Naive thymus-derived CD4-positive, alpha-beta T cell (primary cell): ENCODE measurements at regions not wholly inside any gene's neighbourhood (a gene's known extent, or its start where the extent isn't known, plus 50 kb on each side); places are given as distances from the start of the nearest gene placed in this dataset.

Experiments
- ATAC-seq: fragments of 150-1000 bp; cut with Tn5 transposase; 2 replicates; pipeline ENCODE4 v1.10.0; 2021; ENCODE audit warnings: mild to moderate bottlenecking, moderate library complexity
- CTCF ChIA-PET: fragments of 350-600 bp; sonication (Branson Sonifier 250); formaldehyde crosslinking; loops from one replicate; lab custom pipeline; 2021; ENCODE audit warnings: antibody characterized with exemption; lab: Charles Lee
- POLR2A ChIA-PET: fragments of 350-600 bp; sonication (Branson Sonifier 250); formaldehyde crosslinking; loops from one replicate; lab custom pipeline; 2021; ENCODE audit warnings: antibody characterized with exemption, inconsistent platforms; lab: Charles Lee
- DNase-seq, 9 donors: peaks; one replicate each; pipeline versions ENCODE4 v3.0.0 to v3.0.0-alpha.2; 2020 to 2022; ENCODE audit warnings: mixed read lengths in 1 of 9
- H3K27ac ChIP-seq: one replicate; pipeline ENCODE4 v1.7.0; 2013; ENCODE audit warnings: mild to moderate bottlenecking, low read depth, low read length, moderate library complexity
- H3K27me3 ChIP-seq, 2 donors: one replicate each; pipeline ENCODE4 v1.7.0; 2013; ENCODE audit warnings: low read length in 2 of 2, mild to moderate bottlenecking in 2 of 2, moderate library complexity in 2 of 2; ENCODE audit not compliant: control insufficient read depth in 2 of 2, insufficient read depth in 2 of 2
- H3K36me3 ChIP-seq, 3 experiments: 1 replicate in 2 of 3; 2 replicates in 1 of 3; pipeline ENCODE4 v1.7.0; 2013; ENCODE audit warnings: low read length in 3 of 3, mild to moderate bottlenecking in 3 of 3, moderate library complexity in 1 of 3; ENCODE audit not compliant: insufficient read depth in 3 of 3, control insufficient read depth in 2 of 3
- H3K4me1 ChIP-seq, 2 donors: one replicate each; pipeline ENCODE4 v1.7.0; 2013; ENCODE audit warnings: low read length in 2 of 2, mild to moderate bottlenecking in 2 of 2, moderate library complexity in 1 of 2; ENCODE audit not compliant: control insufficient read depth in 2 of 2, insufficient read depth in 2 of 2
- H3K4me3 ChIP-seq: 2 replicates; pipeline ENCODE4 v1.7.0; 2013; ENCODE audit warnings: mild to moderate bottlenecking, low read length
- H3K9me3 ChIP-seq, 3 experiments: 1 replicate in 2 of 3; 2 replicates in 1 of 3; pipeline ENCODE4 v1.7.0; 2013; ENCODE audit warnings: low read length in 3 of 3; ENCODE audit not compliant: control insufficient read depth in 2 of 3
- H3K27ac Mint-ChIP-seq, 9 donors: one replicate each; pipeline ENCODE4 v1.8.0; 2020 to 2022; ENCODE audit warnings: mixed read lengths in 9 of 9, mild to moderate bottlenecking in 8 of 9, moderate library complexity in 5 of 9, inconsistent platforms in 2 of 9
- H3K27me3 Mint-ChIP-seq, 5 donors: one replicate each; pipeline ENCODE4 v1.8.0; 2021 to 2022; ENCODE audit warnings: mixed read lengths in 5 of 5, mild to moderate bottlenecking in 1 of 5
- H3K36me3 Mint-ChIP-seq, 5 donors: one replicate each; pipeline ENCODE4 v1.8.0; 2020 to 2022; ENCODE audit warnings: mixed read lengths in 5 of 5, mild to moderate bottlenecking in 3 of 5, inconsistent platforms in 1 of 5
- H3K4me1 Mint-ChIP-seq, 7 donors: one replicate each; pipeline ENCODE4 v1.8.0; 2020 to 2022; ENCODE audit warnings: mixed read lengths in 7 of 7, mild to moderate bottlenecking in 3 of 7, inconsistent platforms in 1 of 7
- H3K4me3 Mint-ChIP-seq, 10 donors: one replicate each; pipeline ENCODE4 v1.8.0; 2020 to 2022; ENCODE audit warnings: mild to moderate bottlenecking in 10 of 10, mixed read lengths in 10 of 10, moderate library complexity in 6 of 10, inconsistent platforms in 2 of 10
- H3K9me3 Mint-ChIP-seq, 11 donors: one replicate each; pipeline ENCODE4 v1.8.0; 2020 to 2022; ENCODE audit warnings: mixed read lengths in 11 of 11, mild to moderate bottlenecking in 4 of 11, inconsistent platforms in 1 of 11, moderate library complexity in 1 of 11
- intact Hi-C, 2 donors: fragments of 100-400 bp; cut with micrococcal nuclease; formaldehyde crosslinking; loops; one replicate each; pipeline ENCODE4 v1.15.1; 2023

GRCh38 chr4:167713756-167714155 is 378.6 kb upstream of the ANXA10 start:
- H3K9me3 Mint-ChIP-seq = peaks cover 0 to 13% (median 0%) of the 10 kb centered on the region in 11 donors
- H3K4me3 Mint-ChIP-seq = no peak overlapping the region
- DNase-seq = no peak

GRCh38 chr4:167715176-167715575 is 377.2 kb upstream of the ANXA10 start:
- ChIA-PET POLR2A (no interaction called here), CTCF (no interaction called here)
- no peaks in the 10 kb centered on the region for H3K36me3 Mint-ChIP-seq
- H3K9me3 Mint-ChIP-seq = peaks cover 0 to 13% (median 0%) of the 10 kb centered on the region in 11 donors
- H3K27ac Mint-ChIP-seq = no peak overlapping the region
- no peak overlapping the region for H3K4me3 ChIP-seq
- no peak for ATAC-seq
- H3K9me3 ChIP-seq = no peaks in the 10 kb centered on the region
- no peak overlapping the region for H3K4me3 Mint-ChIP-seq
- no peaks in the 10 kb centered on the region for H3K27me3 ChIP-seq
- intact Hi-C loops = no loop called here
- H3K4me1 Mint-ChIP-seq = no peaks in the 10 kb centered on the region
- H3K27ac ChIP-seq = no peak overlapping the region
- H3K36me3 ChIP-seq = no peaks in the 10 kb centered on the region
- no peaks in the 10 kb centered on the region for H3K4me1 ChIP-seq
- H3K27me3 Mint-ChIP-seq = no peaks in the 10 kb centered on the region
- DNase-seq = no peak

More at GRCh38 chr4:167713756-167714155, 378.6 kb upstream of the ANXA10 start:
- CTCF ChIA-PET = no interaction called here
- intact Hi-C loops = no loop called here
- Mint-ChIP-seq H3K36me3 (no peaks in the 10 kb centered on the region), H3K27me3 (no peaks in the 10 kb centered on the region), H3K4me1 (no peaks in the 10 kb centered on the region), H3K27ac (no peak overlapping the region)
- POLR2A ChIA-PET = no interaction called here
- Histone ChIP-seq H3K9me3 (no peaks in the 10 kb centered on the region), H3K27me3 (no peaks in the 10 kb centered on the region), H3K4me3 (no peak overlapping the region), H3K36me3 (no peaks in the 10 kb centered on the region), H3K27ac (no peak overlapping the region), H3K4me1 (no peaks in the 10 kb centered on the region)
- ATAC-seq = no peak

- ChIA-PET CTCF (no interaction called here), POLR2A (no interaction called here)
- H3K27ac Mint-ChIP-seq = no peak overlapping the region
- H3K4me1 Mint-ChIP-seq = no peaks in the 10 kb centered on the region
- Histone ChIP-seq H3K27ac (no peak overlapping the region), H3K36me3 (no peaks in the 10 kb centered on the region), H3K4me1 (no peaks in the 10 kb centered on the region), H3K27me3 (no peaks in the 10 kb centered on the region), H3K4me3 (no peak overlapping the region), H3K9me3 (no peaks in the 10 kb centered on the region)
- H3K36me3 Mint-ChIP-seq = no peaks in the 10 kb centered on the region
- no peaks in the 10 kb centered on the region for H3K27me3 Mint-ChIP-seq
- H3K4me3 Mint-ChIP-seq = no peak overlapping the region
- intact Hi-C loops = no loop called here
- ATAC-seq (no peak), DNase-seq (no peak)
- peaks cover 0 to 13% (median 3%) of the 10 kb centered on the region in 11 donors for H3K9me3 Mint-ChIP-seq
These were observed 374.8 kb upstream of the ANXA10 start for GRCh38 chr4:167717495-167717894.

GRCh38 chr4:167721617-167722486 is 370.5 kb upstream of the ANXA10 start:
- Histone ChIP-seq H3K27me3 (no peaks in the 10 kb centered on the region), H3K4me1 (no peaks in the 10 kb centered on the region), H3K9me3 (no peaks in the 10 kb centered on the region), H3K4me3 (no peak overlapping the region), H3K27ac (no peak overlapping the region), H3K36me3 (no peaks in the 10 kb centered on the region)
- H3K4me1 Mint-ChIP-seq = no peaks in the 10 kb centered on the region
- H3K27ac Mint-ChIP-seq = no peak overlapping the region
- ChIA-PET CTCF (no interaction called here), POLR2A (no interaction called here)
- intact Hi-C loops = no loop called here
- no peaks in the 10 kb centered on the region for H3K36me3 Mint-ChIP-seq
- peaks cover 0 to 7% (median 3%) of the 10 kb centered on the region in 11 donors for H3K9me3 Mint-ChIP-seq
- DNase-seq (no peak), ATAC-seq (no peak)
- no peaks in the 10 kb centered on the region for H3K27me3 Mint-ChIP-seq
- no peak overlapping the region for H3K4me3 Mint-ChIP-seq

- no peak overlapping the region for H3K27ac Mint-ChIP-seq
- H3K27ac ChIP-seq = no peak overlapping the region
- POLR2A ChIA-PET = no interaction called here
- CTCF ChIA-PET = no interaction called here
- H3K4me3 ChIP-seq = no peak overlapping the region
- H3K36me3 Mint-ChIP-seq = no peaks in the 10 kb centered on the region
- H3K4me1 ChIP-seq = no peaks in the 10 kb centered on the region
- H3K27me3 Mint-ChIP-seq = no peaks in the 10 kb centered on the region
- no peak overlapping the region for H3K4me3 Mint-ChIP-seq
- intact Hi-C loops = no loop called here
- ATAC-seq = no peak
- H3K36me3 ChIP-seq = no peaks in the 10 kb centered on the region
- H3K4me1 Mint-ChIP-seq = no peaks in the 10 kb centered on the region
- no peaks in the 10 kb centered on the region for H3K27me3 ChIP-seq
- peaks cover 0 to 7% (median 3%) of the 10 kb centered on the region in 11 donors for H3K9me3 Mint-ChIP-seq
- no peaks in the 10 kb centered on the region for H3K9me3 ChIP-seq
- no peak for DNase-seq
These were observed 369.9 kb upstream of the ANXA10 start for GRCh38 chr4:167722487-167722808.

GRCh38 chr4:167724941-167725340 is 367.4 kb upstream of the ANXA10 start:
- H3K4me3 ChIP-seq = no peak overlapping the region
- DNase-seq (no peak), ATAC-seq (no peak)
- no peak overlapping the region for H3K27ac ChIP-seq
- H3K9me3 ChIP-seq = peaks cover 0 to 3% (median 0%) of the 10 kb centered on the region in 3 experiments
- Mint-ChIP-seq H3K27ac (no peak overlapping the region), H3K36me3 (no peaks in the 10 kb centered on the region), H3K4me3 (no peak overlapping the region), H3K4me1 (no peaks in the 10 kb centered on the region), H3K27me3 (no peaks in the 10 kb centered on the region), H3K9me3 (peaks cover 0 to 19% (median 9%) of the 10 kb centered on the region in 11 donors)
- intact Hi-C loops = no loop called here
- CTCF ChIA-PET = no interaction called here
- POLR2A ChIA-PET = no interaction called here
- no peaks in the 10 kb centered on the region for H3K4me1 ChIP-seq
- no peaks in the 10 kb centered on the region for H3K36me3 ChIP-seq
- no peaks in the 10 kb centered on the region for H3K27me3 ChIP-seq

GRCh38 chr4:167730769-167731168 is 361.6 kb upstream of the ANXA10 start:
- Mint-ChIP-seq H3K4me3 (no peak overlapping the region), H3K27me3 (no peaks in the 10 kb centered on the region), H3K9me3 (peaks cover 7 to 38% (median 26%) of the 10 kb centered on the region in 11 donors), H3K4me1 (no peaks in the 10 kb centered on the region), H3K27ac (no peak overlapping the region), H3K36me3 (peaks cover 0 to 4% (median 0%) of the 10 kb centered on the region in 5 donors)
- Histone ChIP-seq H3K27ac (no peak overlapping the region), H3K36me3 (no peaks in the 10 kb centered on the region), H3K27me3 (no peaks in the 10 kb centered on the region), H3K4me3 (no peak overlapping the region), H3K9me3 (peaks cover 0 to 16% (median 0%) of the 10 kb centered on the region in 3 experiments), H3K4me1 (no peaks in the 10 kb centered on the region)
- no peak for ATAC-seq
- CTCF ChIA-PET = no interaction called here
- no peak for DNase-seq
- intact Hi-C loops = no loop called here
- POLR2A ChIA-PET = no interaction called here
